ENCODE measurements at regions not wholly inside any gene's neighbourhood (a gene's known extent, or its start where the extent isn't known, plus 50 kb on each side); places are given as distances from the start of the nearest gene placed in this dataset.
"Not testable (repeated sequence)": the region's sequence is repeated elsewhere in the genome, so short reads cannot be mapped to it uniquely, and the experiment has no call there.

GRCh38 chr15:31193291-31193690 is 91.8 kb upstream of the TRPM1 start:
- DNase-seq, result no peak

DNA sequence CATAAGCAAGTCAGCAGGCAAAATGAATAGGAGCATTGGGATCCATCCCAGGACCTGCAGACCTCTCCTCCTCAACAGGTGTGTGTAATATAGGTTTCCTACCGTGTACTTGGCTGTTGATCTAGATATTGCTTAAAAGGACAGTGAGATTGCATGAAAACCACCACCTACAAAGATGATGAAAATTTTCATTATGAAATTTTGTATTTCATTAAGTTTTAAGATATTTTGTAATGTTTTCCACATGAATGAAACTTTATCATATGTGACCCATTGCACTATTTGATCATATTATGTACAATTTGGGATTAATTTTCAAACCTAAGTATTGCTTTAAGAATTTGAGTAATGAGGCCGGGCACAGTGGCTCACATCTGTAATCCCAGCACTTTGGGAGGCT is 94.3 kb upstream of the TRPM1 start:
- DNase-seq, result no peak

DNA sequence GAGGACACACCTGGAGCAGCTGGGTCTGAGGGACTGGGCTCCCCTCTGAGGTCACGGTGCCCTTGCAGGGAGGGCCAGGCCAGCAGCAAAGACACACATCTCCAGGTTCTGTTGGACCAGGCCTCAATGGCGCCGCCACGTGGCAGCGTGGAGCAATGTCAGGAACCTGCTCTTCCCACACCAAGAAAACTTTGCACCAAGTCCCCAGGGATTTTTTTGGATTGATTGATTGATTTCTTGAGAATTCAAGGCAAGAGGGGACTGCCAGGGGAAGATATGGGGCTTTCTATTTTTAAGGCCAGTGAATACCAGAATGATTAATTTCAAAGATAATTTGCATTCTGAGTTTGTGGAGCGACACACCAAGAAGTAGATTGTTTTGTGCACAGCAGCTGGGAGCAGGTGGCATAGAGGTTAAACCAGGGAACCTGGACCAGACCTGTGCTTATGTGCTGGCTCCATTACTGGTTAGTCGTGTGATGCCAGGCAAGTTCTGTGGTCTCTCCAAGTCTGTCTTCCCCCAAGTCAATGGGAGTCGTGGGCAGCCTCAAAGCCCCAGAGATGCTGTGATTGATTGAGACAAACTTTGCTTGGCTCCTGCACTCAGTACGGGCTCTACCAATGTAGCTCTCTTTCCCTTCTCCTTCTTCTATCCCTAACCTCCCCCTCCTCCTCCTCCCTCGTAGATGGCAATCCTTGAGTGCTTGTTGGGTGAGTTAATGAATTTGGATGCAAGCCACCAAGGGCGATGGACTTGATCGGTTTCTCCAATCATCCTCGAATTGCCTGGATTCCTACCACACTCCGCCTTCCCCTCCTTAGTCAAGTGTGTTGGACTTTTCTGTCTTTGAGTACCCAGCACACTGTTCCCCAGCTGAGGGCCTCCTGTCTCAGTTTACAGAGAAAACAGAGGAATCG is 96.2 kb upstream of the TRPM1 start:
- no peak for DNase-seq

- DNase-seq, result no peak
These were observed 99.2 kb upstream of the TRPM1 start for GRCh38 chr15:31200735-31201151.

DNA sequence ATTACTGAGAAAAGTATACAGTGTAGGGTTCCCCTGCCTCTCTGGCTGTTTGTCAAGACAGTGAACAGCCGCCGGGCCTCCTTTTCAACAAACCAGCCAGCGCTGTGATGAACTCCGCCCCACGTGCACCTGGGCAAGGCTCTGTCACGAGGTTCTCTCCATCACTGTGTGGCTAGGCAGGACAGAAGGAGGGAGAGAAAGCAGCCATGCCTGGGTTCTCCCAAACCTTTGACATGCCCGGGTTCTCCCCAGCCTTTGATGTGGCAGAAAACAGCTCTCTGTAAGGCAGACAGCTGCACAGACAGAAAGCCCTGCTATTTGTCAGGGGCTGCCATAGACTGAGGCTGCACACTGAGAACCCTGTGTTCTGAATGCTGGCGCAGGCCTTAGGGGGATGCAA is 101.4 kb upstream of the TRPM1 start:
- DNase-seq, result no peak

- DNase-seq, result no peak
These were observed 102.5 kb upstream of the TRPM1 start for GRCh38 chr15:31203999-31204398.

- no peak for DNase-seq
These were observed 105.1 kb upstream of the TRPM1 start for GRCh38 chr15:31206386-31207181.

DNA sequence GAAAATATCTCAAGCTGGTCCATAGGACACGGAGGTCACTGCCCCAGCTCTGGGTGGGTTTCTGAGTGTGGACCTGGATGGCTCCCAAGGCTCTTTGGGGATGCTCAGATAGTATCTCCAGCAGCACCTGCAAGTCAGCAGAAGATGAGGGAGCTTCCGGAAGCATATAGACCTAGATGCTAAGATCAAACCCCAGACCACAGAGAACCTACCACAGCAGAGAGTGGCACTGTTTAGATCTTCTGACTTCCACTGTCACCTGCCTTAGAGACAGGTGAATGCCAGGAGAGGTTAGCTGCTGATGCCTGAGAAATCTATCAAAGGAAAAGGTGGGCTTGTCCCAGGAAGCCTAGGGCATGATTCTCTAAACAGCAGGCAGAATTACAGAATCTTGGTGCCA is 105.7 kb upstream of the TRPM1 start:
- no peak for DNase-seq

DNA sequence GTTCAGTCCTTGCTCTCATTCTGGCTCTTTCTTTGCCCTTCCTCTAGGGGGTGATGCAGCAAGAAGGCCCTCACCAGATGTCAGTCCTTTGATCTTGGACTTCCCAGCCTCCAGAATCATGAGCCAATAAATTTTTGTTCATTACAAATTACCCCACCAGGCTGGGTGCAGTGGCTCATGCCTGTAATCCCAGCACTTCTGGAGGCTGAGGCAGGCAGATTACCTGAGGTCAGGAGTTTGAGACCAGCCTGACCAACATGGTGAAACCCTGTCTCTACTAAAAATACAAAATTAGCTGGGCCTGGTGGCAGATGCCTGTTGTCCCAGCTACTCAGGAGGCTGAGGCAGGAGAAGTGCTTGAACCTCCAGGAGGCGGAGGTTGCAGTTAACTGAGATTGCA is 106.3 kb upstream of the TRPM1 start:
- DNase-seq, result not testable (repeated sequence)

- no peak for DNase-seq
These were observed 107.3 kb upstream of the TRPM1 start for GRCh38 chr15:31208817-31209216.

GRCh38 chr15:31211353-31211752 is 109.8 kb upstream of the TRPM1 start:
- no peak for DNase-seq

DNA sequence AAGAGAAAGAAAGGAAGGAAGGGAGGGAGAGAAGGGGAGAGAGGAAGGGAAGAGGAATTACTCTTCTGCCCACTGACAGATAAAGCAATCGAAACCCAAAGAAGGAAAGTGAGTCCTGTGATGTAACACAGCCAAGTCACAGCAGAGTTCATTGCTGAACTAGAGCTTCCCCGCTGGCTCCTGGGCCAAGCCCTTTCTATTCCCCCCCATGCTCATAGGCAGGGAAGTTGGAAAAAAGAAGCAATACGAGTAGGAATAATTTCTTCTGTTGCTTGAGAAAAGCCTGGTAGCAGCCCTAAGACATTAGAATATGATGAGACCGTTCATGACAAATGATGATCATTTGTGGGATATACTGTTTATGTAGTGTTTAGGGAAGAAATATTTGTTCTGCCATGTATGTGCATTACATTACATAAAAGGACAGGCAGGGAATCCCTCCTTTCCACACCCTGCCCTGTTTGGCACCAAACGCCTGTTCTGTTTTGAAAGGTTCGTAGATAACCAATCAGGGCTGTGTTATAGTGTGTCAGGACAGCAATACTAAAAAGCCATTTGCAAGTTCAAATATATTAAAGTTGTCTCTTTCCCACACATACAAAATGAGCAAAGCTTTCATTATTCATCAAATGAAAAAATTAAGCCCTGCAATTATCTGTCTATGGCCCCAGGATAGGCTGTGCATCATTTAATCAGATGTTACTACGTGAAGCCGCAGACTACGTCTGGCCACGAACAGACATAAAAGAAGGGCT is 111.0 kb upstream of the TRPM1 start:
- DNase-seq, result no peak

- DNase-seq, result no peak
These were observed 112.3 kb upstream of the KLF13 start for GRCh38 chr15:31214158-31214863.

DNA sequence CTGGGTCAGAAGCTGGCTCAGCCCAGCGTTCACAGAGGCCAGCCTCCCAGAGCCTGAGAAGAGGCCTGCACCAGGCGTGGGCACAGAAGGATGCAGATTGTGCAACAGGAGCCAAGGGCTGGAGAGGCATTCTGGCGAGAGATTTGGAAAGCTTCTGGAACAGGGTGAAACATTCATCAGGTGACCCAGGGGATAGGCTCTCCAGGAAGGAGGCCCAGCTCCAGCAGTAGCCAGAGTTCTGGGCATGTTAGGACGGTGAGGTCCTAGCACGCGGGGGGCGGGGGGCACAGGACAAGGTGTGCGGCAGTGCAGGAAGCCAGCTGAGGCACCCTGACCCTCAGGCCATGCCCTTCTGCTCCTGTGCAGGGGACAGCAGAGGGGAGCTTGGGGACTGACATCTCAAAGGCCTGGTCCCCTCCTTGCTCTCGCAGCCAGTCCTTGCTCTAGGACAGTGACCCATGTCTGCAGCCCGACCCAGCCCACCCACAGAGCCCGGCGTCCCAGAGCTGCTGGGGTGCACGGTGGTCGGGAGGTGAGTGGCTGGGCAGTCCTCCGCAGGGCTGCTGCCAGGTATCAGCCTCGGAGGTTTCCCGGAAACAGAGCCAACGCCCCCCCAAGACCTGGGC is 111.7 kb upstream of the KLF13 start:
- DNase-seq, result no peak

GRCh38 chr15:31215490-31216214 is 111.0 kb upstream of the KLF13 start:
- DNase-seq, result no peak

DNA sequence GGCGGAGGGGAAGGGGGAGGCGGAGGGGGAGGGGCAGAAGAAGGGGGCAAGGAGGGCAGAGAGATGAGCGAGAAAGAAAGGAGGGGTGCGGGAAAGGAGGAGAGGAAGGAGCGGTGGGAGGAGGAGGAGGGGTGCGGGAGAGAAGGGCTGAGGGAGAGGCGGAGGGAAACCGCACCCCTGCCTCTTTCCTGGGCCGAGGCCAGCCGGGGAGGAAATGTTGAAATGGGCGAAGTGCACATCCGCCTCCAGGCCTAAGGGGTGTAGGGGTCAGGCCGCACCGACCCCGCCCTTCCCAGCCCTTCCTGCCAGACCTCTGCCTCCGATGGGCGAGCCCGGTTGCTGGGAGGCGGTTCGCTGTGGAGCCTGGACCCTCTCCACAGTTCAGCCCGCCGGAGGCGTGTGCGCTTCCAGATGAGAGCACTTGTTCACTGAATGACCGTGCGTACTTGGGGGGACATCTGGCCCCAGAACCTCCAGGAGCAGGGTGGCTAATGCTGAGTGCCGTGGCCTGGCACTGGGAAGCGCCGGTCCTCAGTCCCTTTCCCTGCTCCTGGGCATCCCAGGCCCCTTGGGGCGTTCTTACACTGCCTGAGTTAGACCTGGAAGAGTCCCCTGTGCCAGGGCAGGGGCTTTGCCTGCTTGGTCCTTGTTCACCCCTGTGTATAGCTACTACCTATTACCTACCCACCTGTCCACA is 110.3 kb upstream of the KLF13 start:
- DNase-seq, result no peak

DNA sequence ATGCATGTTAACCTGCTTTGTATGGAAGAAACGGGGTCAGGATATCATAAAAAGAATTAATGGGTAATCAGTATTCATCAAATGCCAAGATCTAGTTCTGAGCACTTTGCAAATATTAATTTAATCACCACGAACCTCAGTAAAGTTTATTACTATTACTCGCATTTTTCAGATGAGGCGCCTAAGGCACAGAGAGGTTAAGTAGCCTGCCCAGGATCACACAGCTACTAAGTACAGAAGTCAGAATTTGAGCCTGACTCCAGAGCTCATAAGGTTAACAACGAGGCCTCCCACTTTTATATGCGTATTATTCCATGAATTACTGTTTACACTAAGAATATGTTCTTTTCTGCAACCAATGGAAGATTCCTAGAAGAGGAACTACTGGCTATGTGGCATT is 109.6 kb upstream of the KLF13 start:
- no peak for DNase-seq

GRCh38 chr15:31217566-31218270 is 108.9 kb upstream of the KLF13 start:
- no peak for DNase-seq

DNA sequence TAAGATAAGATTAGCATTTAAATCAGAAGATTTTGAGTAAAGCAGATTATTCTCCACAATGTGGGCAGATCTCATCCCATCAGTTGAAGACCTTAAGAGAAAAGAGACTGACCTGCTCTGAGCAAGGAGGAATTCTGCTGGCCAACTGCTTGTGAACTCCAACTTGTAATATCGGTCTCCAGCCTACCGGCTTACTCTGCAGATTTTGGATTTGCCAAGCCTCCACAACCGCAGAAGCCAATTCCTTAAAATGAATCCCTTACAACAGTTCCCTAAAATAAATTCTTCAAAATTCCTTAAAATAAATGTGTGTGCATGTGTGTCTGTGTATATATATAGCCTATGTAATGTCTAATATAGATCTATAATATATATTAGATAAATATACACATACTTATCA is 107.4 kb upstream of the KLF13 start:
- DNase-seq, result no peak

- peak; percentile 45 for DNase-seq
These were observed 104.6 kb upstream of the KLF13 start for GRCh38 chr15:31221936-31222515.
